ENCODE measurements at regions not wholly inside any gene's neighbourhood (a gene's known extent, or its start where the extent isn't known, plus 50 kb on each side); places are given as distances from the start of the nearest gene placed in this dataset.

GRCh38 chr15:79179108-79179561 is 88.6 kb upstream of the RASGRF1 start (continued):
- TF ChIP-seq ZMYM4 (CRISPR knock-in tag; IDR thresholded peaks at IDR 0.05): no peak
- TF ChIP-seq ATF4 (CRISPR knock-in tag; IDR thresholded peaks at IDR 0.05): 0 out of 4 replicates have a peak, but pooled peaks of 1 of the 2 experiments have one; percentile 33
- TF ChIP-seq TBX2 (CRISPR knock-in tag; IDR thresholded peaks at IDR 0.05; ENCODE audit: borderline replicate concordance): no peak
- TF ChIP-seq LRRFIP1 (CRISPR knock-in tag; conservative IDR thresholded peaks at IDR 0.05): no peak
- TF ChIP-seq SOX13 (IDR thresholded peaks at IDR 0.05): no peak
- TF ChIP-seq SOX13 (CRISPR knock-in tag; conservative IDR thresholded peaks at IDR 0.05 in 1 of 2, IDR thresholded peaks at IDR 0.05 in 1 of 2): peak in 1 of 2 experiments; percentile 45; a peak in 1 of 4 replicates
- TF ChIP-seq ZNF503 (CRISPR knock-in tag; IDR thresholded peaks at IDR 0.05): no peak; the same call in 1 of the 2 replicates
- TF ChIP-seq NFIB (CRISPR knock-in tag; IDR thresholded peaks at IDR 0.05; ENCODE audit: borderline replicate concordance): no peak
- no peak for TF ChIP-seq ZNF33B (CRISPR knock-in tag; IDR thresholded peaks at IDR 0.05)
- no peak for TF ChIP-seq ZBTB26 (CRISPR knock-in tag; IDR thresholded peaks at IDR 0.05; ENCODE audit: borderline replicate concordance)
- TF ChIP-seq ZNF672 (CRISPR knock-in tag; IDR thresholded peaks at IDR 0.05): no peak
- TF ChIP-seq MTF2 (CRISPR knock-in tag; IDR thresholded peaks at IDR 0.05; ENCODE audit: borderline replicate concordance): no peak
- no peak for TF ChIP-seq ATF7-NPFF (CRISPR knock-in tag; IDR thresholded peaks at IDR 0.05; ENCODE audit: low read depth)
- no peak for TF ChIP-seq ZNF770 (CRISPR knock-in tag; IDR thresholded peaks at IDR 0.05)
- no peak for TF ChIP-seq LCORL (IDR thresholded peaks at IDR 0.05)
- TF ChIP-seq LCORL (CRISPR knock-in tag; IDR thresholded peaks at IDR 0.05): peak; percentile 33; the same call in 1 of the 2 replicates
- peak; percentile 53; the same call in 1 of the 2 replicates for TF ChIP-seq SOX5 (CRISPR knock-in tag; IDR thresholded peaks at IDR 0.05; ENCODE audit: borderline replicate concordance)
- no peak for TF ChIP-seq HOXD1 (CRISPR knock-in tag; IDR thresholded peaks at IDR 0.05)
- TF ChIP-seq ZNF619 (CRISPR knock-in tag; IDR thresholded peaks at IDR 0.05): no peak
- no peak for TF ChIP-seq SKIL (CRISPR knock-in tag; IDR thresholded peaks at IDR 0.05; ENCODE audit: borderline replicate concordance)

Data from HepG2 (cell line).